CD4-positive, alpha-beta T cell treated with Interleukin-1 beta for 1 hour (primary cell): ENCODE measurements at regions not wholly inside any gene's neighbourhood (a gene's known extent, or its start where the extent isn't known, plus 50 kb on each side); places are given as distances from the start of the nearest gene placed in this dataset.

ENCODE experiments used
- DNase-seq, 2 donors: peaks; one replicate each; pipeline ENCODE4 v3.0.0-alpha.2; 2020 to 2022

GRCh38 chr2:144854596-144854995 is 334.7 kb upstream of the ZEB2 start:
- DNase-seq: no peak

- DNase-seq: no peak
These were observed 329.7 kb upstream of the ZEB2 start for GRCh38 chr2:144849612-144850011.

- DNase-seq: no peak
These were observed 328.5 kb upstream of the ZEB2 start for GRCh38 chr2:144848423-144848822.

GRCh38 chr2:144847347-144848080 is 327.6 kb upstream of the ZEB2 start:
- DNase-seq: no peak

- DNase-seq: no peak
These were observed 316.9 kb upstream of the ZEB2 start for GRCh38 chr2:144836635-144837350.

GRCh38 chr2:144835634-144836350 is 315.9 kb upstream of the ZEB2 start:
- no peak for DNase-seq

- DNase-seq: no peak
These were observed 315.2 kb upstream of the ZEB2 start for GRCh38 chr2:144834998-144835633.

- no peak for DNase-seq
These were observed 314.4 kb upstream of the ZEB2 start for GRCh38 chr2:144834363-144834762.

GRCh38 chr2:144833075-144833637 is 313.2 kb upstream of the ZEB2 start:
- DNase-seq: no peak

- no peak for DNase-seq
These were observed 312.1 kb upstream of the ZEB2 start for GRCh38 chr2:144832048-144832447.

GRCh38 chr2:144830543-144830942 is 310.6 kb upstream of the ZEB2 start:
- DNase-seq: no peak

GRCh38 chr2:144827404-144827803 is 307.5 kb upstream of the ZEB2 start:
- no peak for DNase-seq

GRCh38 chr2:144826105-144826504 is 306.2 kb upstream of the ZEB2 start:
- no peak for DNase-seq

GRCh38 chr2:144825331-144826020 is 305.6 kb upstream of the ZEB2 start:
- DNase-seq: no peak

- no peak for DNase-seq
These were observed 304.6 kb upstream of the ZEB2 start for GRCh38 chr2:144824306-144825080.

GRCh38 chr2:144822966-144823365 is 303.0 kb upstream of the ZEB2 start:
- DNase-seq: no peak

- no peak for DNase-seq
These were observed 292.4 kb upstream of the ZEB2 start for GRCh38 chr2:144812288-144812687.

GRCh38 chr2:144801766-144802165 is 281.8 kb upstream of the ZEB2 start:
- DNase-seq: no peak

- DNase-seq: no peak
These were observed 281.4 kb upstream of the ZEB2 start for GRCh38 chr2:144801325-144801724.

GRCh38 chr2:144798989-144799388 is 279.1 kb upstream of the ZEB2 start:
- no peak for DNase-seq

- DNase-seq: no peak
These were observed 278.1 kb upstream of the ZEB2 start for GRCh38 chr2:144798034-144798433.

- DNase-seq: no peak
These were observed 277.0 kb upstream of the ZEB2 start for GRCh38 chr2:144796936-144797335.
